ENCODE measurements at regions not wholly inside any gene's neighbourhood (a gene's known extent, or its start where the extent isn't known, plus 50 kb on each side); places are given as distances from the start of the nearest gene placed in this dataset.

DNA sequence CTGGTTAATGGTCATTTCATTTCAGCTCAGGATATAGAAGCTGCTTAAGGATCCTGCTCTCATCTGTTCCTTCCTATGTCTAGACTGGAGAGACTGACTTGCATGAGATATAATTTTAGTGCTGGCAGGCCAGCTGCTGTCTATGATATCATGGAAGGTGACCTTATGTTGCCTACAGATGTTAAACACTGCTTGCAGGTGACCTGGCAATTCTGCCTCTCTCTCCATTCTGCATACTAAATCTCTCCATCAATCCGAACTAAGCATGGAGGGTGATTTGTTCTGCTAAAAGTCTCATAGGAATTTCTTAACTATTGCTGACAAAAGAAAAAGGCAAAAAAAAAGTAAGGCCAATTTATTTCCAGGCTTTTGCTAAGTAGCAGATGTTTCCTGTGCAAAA, 81.0 kb downstream of the CCNA1 start:
- no CpG with 5 or more reads among the region's 1 CpG for WGBS (ENCODE audit: insufficient coverage)
- Mint-ChIP-seq H3K9me3 (ENCODE audit: insufficient read depth) (no peaks in the 10 kb centered on the region), H3K4me1 (peaks cover 4% of the 10 kb centered on the region), H3K27me3 (peaks cover 10% of the 10 kb centered on the region), H3K4me3 (no peak overlapping the region), H3K27ac (no peak overlapping the region)
- ChIA-PET POLR2A (no interaction called here), CTCF (no interaction called here)
- no peaks in the 10 kb centered on the region for H3K4me1 ChIP-seq (ENCODE audit: control insufficient read depth in 2 of 2, insufficient read depth in 2 of 2, low read length in 2 of 2)
- intact Hi-C loops (cut with micrococcal nuclease) = no loop called here
- H2AFZ ChIP-seq (ENCODE audit: insufficient read depth, low read depth, low read length, poor library complexity, severe bottlenecking) = no peak overlapping the region
- no peak overlapping the region for H3K4me3 ChIP-seq (ENCODE audit: control extremely low read depth in 1 of 5, extremely low read depth in 1 of 5, insufficient read depth in 1 of 5, low read depth in 2 of 5, low read length in 4 of 5)
- H4K20me1 ChIP-seq (ENCODE audit: control insufficient read depth, insufficient read depth, low read length, poor library complexity, severe bottlenecking) = no peaks in the 10 kb centered on the region
- no peak for TF ChIP-seq EZH2 (IDR thresholded peaks at IDR 0.05; ENCODE audit: borderline replicate concordance, insufficient read depth, low read depth, low read length, poor library complexity, severe bottlenecking)
- TF ChIP-seq, protein P1, sequence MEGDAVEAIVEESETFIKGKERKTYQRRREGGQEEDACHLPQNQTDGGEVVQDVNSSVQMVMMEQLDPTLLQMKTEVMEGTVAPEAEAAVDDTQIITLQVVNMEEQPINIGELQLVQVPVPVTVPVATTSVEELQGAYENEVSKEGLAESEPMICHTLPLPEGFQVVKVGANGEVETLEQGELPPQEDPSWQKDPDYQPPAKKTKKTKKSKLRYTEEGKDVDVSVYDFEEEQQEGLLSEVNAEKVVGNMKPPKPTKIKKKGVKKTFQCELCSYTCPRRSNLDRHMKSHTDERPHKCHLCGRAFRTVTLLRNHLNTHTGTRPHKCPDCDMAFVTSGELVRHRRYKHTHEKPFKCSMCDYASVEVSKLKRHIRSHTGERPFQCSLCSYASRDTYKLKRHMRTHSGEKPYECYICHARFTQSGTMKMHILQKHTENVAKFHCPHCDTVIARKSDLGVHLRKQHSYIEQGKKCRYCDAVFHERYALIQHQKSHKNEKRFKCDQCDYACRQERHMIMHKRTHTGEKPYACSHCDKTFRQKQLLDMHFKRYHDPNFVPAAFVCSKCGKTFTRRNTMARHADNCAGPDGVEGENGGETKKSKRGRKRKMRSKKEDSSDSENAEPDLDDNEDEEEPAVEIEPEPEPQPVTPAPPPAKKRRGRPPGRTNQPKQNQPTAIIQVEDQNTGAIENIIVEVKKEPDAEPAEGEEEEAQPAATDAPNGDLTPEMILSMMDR (IDR thresholded peaks at IDR 0.05) = no peak
- H3K4me2 ChIP-seq (replicated peaks; ENCODE audit: low read depth, low read length, poor library complexity, severe bottlenecking) = no peak overlapping the region
- no peaks in the 10 kb centered on the region for H3K27me3 ChIP-seq (replicated peaks in 1 of 4; ENCODE audit: control extremely low read depth in 1 of 4, control insufficient read depth in 3 of 4, insufficient read depth in 4 of 4, low read length in 3 of 4)
- ATAC-seq (ENCODE audit: low read depth) (no peak), DNase-seq (no peak)
- H3K27ac ChIP-seq (ENCODE audit: low read length in 2 of 2) = no peak overlapping the region
- H3K79me2 ChIP-seq (ENCODE audit: control insufficient read depth, insufficient read depth, low read length) = no peaks in the 10 kb centered on the region
- H3K9me3 ChIP-seq (ENCODE audit: control extremely low read depth in 1 of 3, control insufficient read depth in 2 of 3, insufficient read depth in 1 of 3, low read length in 2 of 3) = no peaks in the 10 kb centered on the region
- no peak overlapping the region for H3K9ac ChIP-seq (ENCODE audit: low read length)
- no peaks in the 10 kb centered on the region for H3K36me3 ChIP-seq (replicated peaks in 1 of 2; ENCODE audit: control extremely low read depth in 1 of 2, control insufficient read depth in 1 of 2, extremely low read depth in 1 of 2, insufficient read depth in 2 of 2, low read length in 1 of 2)

- Mint-ChIP-seq H3K4me3 (no peak overlapping the region), H3K4me1 (peaks cover 4% of the 10 kb centered on the region), H3K27ac (no peak overlapping the region), H3K9me3 (ENCODE audit: insufficient read depth) (no peaks in the 10 kb centered on the region), H3K27me3 (peaks cover 10% of the 10 kb centered on the region)
- Histone ChIP-seq H3K36me3 (replicated peaks in 1 of 2; ENCODE audit: control extremely low read depth in 1 of 2, control insufficient read depth in 1 of 2, extremely low read depth in 1 of 2, insufficient read depth in 2 of 2, low read length in 1 of 2) (no peaks in the 10 kb centered on the region), H3K9ac (ENCODE audit: low read length) (no peak overlapping the region), H3K27me3 (replicated peaks in 1 of 4; ENCODE audit: control extremely low read depth in 1 of 4, control insufficient read depth in 3 of 4, insufficient read depth in 4 of 4, low read length in 3 of 4) (no peaks in the 10 kb centered on the region), H3K27ac (ENCODE audit: low read length in 2 of 2) (no peak overlapping the region), H3K9me3 (ENCODE audit: control extremely low read depth in 1 of 3, control insufficient read depth in 2 of 3, insufficient read depth in 1 of 3, low read length in 2 of 3) (no peaks in the 10 kb centered on the region), H4K20me1 (ENCODE audit: control insufficient read depth, insufficient read depth, low read length, poor library complexity, severe bottlenecking) (no peaks in the 10 kb centered on the region), H3K79me2 (ENCODE audit: control insufficient read depth, insufficient read depth, low read length) (no peaks in the 10 kb centered on the region), H2AFZ (ENCODE audit: insufficient read depth, low read depth, low read length, poor library complexity, severe bottlenecking) (no peak overlapping the region), H3K4me1 (ENCODE audit: control insufficient read depth in 2 of 2, insufficient read depth in 2 of 2, low read length in 2 of 2) (no peaks in the 10 kb centered on the region), H3K4me3 (ENCODE audit: control extremely low read depth in 1 of 5, extremely low read depth in 1 of 5, insufficient read depth in 1 of 5, low read depth in 2 of 5, low read length in 4 of 5) (no peak overlapping the region), H3K4me2 (replicated peaks; ENCODE audit: low read depth, low read length, poor library complexity, severe bottlenecking) (no peak overlapping the region)
- DNase-seq = no peak
- no peak for TF ChIP-seq EZH2 (IDR thresholded peaks at IDR 0.05; ENCODE audit: borderline replicate concordance, insufficient read depth, low read depth, low read length, poor library complexity, severe bottlenecking)
- TF ChIP-seq, protein P1 (IDR thresholded peaks at IDR 0.05) = no peak
- ATAC-seq (ENCODE audit: low read depth) = no peak
- intact Hi-C loops (cut with micrococcal nuclease) = no loop called here
- CTCF ChIA-PET = no interaction called here
- WGBS (ENCODE audit: insufficient coverage) = 77% methylated on average over 4 of the region's 4 CpGs
- POLR2A ChIA-PET = no interaction called here
Measured at GRCh38 chr13:36515466-36515865, 83.2 kb downstream of the CCNA1 start.

Data from B cell (primary cell).